H1 (cell line): ENCODE measurements at regions not wholly inside any gene's neighbourhood (a gene's known extent, or its start where the extent isn't known, plus 50 kb on each side); places are given as distances from the start of the nearest gene placed in this dataset.

Source experiments
- CTCF ChIA-PET: fragments of 300-600 bp; sonication (Branson Sonifier 250); formaldehyde crosslinking; loops from one replicate; lab custom pipeline; 2021; ENCODE audit not compliant: partially characterized antibody; lab: Charles Lee
- POLR2A ChIA-PET: fragments of 300-600 bp; sonication (Branson Sonifier 250); formaldehyde crosslinking; loops from one replicate; lab custom pipeline; 2021; ENCODE audit warnings: inconsistent platforms; ENCODE audit not compliant: partially characterized antibody; lab: Charles Lee
- DNase-seq, 2 experiments: peaks; one replicate each; pipeline versions ENCODE4 v3.0.0 to v3.0.0-alpha.2; 2010 to 2022; ENCODE audit warnings: low spot score in 2 of 2, low read depth in 1 of 2, mixed read lengths in 1 of 2
- FAIRE-seq: peaks from 2 replicates; lab custom pipeline; 2011; peaks lifted over from hg19 to GRCh38; lab: Jason Lieb, UNC
- H2AFZ ChIP-seq: 2 replicates; pipeline ENCODE4 v1.8.1; 2012; ENCODE audit warnings: low read length, inconsistent platforms
- H2AK5ac ChIP-seq: 2 replicates; pipeline ENCODE4 v1.6.1; 2013; ENCODE audit warnings: low read depth, low read length
- H2BK120ac ChIP-seq: replicated peaks from 2 replicates; pipeline ENCODE3; 2013; ENCODE audit warnings: low read depth, low read length, inconsistent platforms
- H2BK12ac ChIP-seq: 2 replicates; pipeline ENCODE4 v1.6.1; 2013; ENCODE audit warnings: low read depth, low read length
- H2BK15ac ChIP-seq: 2 replicates; pipeline ENCODE4 v1.6.1; 2013; ENCODE audit warnings: low read length
- H2BK20ac ChIP-seq: 2 replicates; pipeline ENCODE4 v1.6.1; 2013; ENCODE audit warnings: low read length
- H2BK5ac ChIP-seq: 2 replicates; pipeline ENCODE4 v1.6.1; 2013; ENCODE audit warnings: low read depth, low read length
- H3K14ac ChIP-seq: 2 replicates; pipeline ENCODE4 v1.6.1; 2013; ENCODE audit warnings: inconsistent platforms; ENCODE audit not compliant: insufficient read length
- H3K18ac ChIP-seq: 2 replicates; pipeline ENCODE4 v1.6.1; 2013; ENCODE audit warnings: low read length; ENCODE audit errors: extremely low read depth
- H3K23ac ChIP-seq: 2 replicates; pipeline ENCODE4 v1.6.1; 2013; ENCODE audit warnings: inconsistent platforms; ENCODE audit not compliant: insufficient read length
- H3K23me2 ChIP-seq: 2 replicates; pipeline ENCODE4 v1.6.1; 2013; ENCODE audit warnings: low read depth, low read length
- H3K27ac ChIP-seq: 2 replicates; pipeline ENCODE4 v1.6.1; 2011; ENCODE audit warnings: low read depth, low read length, inconsistent platforms
- H3K27me3 ChIP-seq, 4 experiments: replicated peaks in 1 of 4; 1 replicate in 1 of 4; 2 replicates in 3 of 4; pipeline versions ENCODE4 v1.6.1 to v1.8.1; 2011 to 2013; ENCODE audit warnings: low read length in 3 of 4, mild to moderate bottlenecking in 3 of 4, inconsistent platforms in 2 of 4, mixed read lengths in 2 of 4, moderate library complexity in 1 of 4; ENCODE audit not compliant: control insufficient read depth in 3 of 4, insufficient read depth in 3 of 4; ENCODE audit errors: extremely low read depth in 1 of 4
- H3K36me3 ChIP-seq, 4 experiments: 2 replicates each; pipeline versions ENCODE4 v1.6.1 to v1.8.1; 2011 to 2013; ENCODE audit warnings: mild to moderate bottlenecking in 4 of 4, low read length in 3 of 4, moderate library complexity in 2 of 4, control low read depth in 1 of 4, inconsistent platforms in 1 of 4; ENCODE audit not compliant: insufficient read depth in 4 of 4, control insufficient read depth in 2 of 4
- H3K4ac ChIP-seq: replicated peaks from 2 replicates; pipeline ENCODE3; 2013; ENCODE audit warnings: low read length, low read depth, mixed read lengths, inconsistent platforms; ENCODE audit not compliant: insufficient read length
- H3K4me1 ChIP-seq, 4 experiments: replicated peaks in 1 of 4; 1 replicate in 1 of 4; 2 replicates in 3 of 4; pipeline versions ENCODE4 v1.6.1 to v1.8.1; 2011 to 2013; ENCODE audit warnings: low read length in 3 of 4, inconsistent platforms in 2 of 4, mixed read lengths in 1 of 4; ENCODE audit not compliant: insufficient read depth in 4 of 4, control insufficient read depth in 3 of 4
- H3K4me2 ChIP-seq, 2 experiments: 2 replicates each; pipeline versions ENCODE4 v1.6.1 to v1.8.1; 2011 to 2013; ENCODE audit warnings: low read depth in 2 of 2, low read length in 2 of 2, control low read depth in 1 of 2, inconsistent platforms in 1 of 2, mild to moderate bottlenecking in 1 of 2; ENCODE audit not compliant: insufficient read depth in 1 of 2
- H3K4me3 ChIP-seq, 4 experiments: fragments of 200-600, 300-600 bp in 1 of 4; sonication (generic), shearing (Covaris generic), sonication (Bioruptor Twin) in 1 of 4; 2 replicates each; pipeline versions ENCODE4 v1.5.1 to v1.8.1; 2011 to 2016; ENCODE audit warnings: low read length in 4 of 4, low read depth in 3 of 4, control low read depth in 2 of 4, inconsistent platforms in 2 of 4, mild to moderate bottlenecking in 2 of 4, mixed read lengths in 1 of 4, moderate library complexity in 1 of 4; ENCODE audit not compliant: insufficient read depth in 2 of 4; ENCODE audit errors: extremely low read depth in 1 of 4
- H3K56ac ChIP-seq: replicated peaks from 2 replicates; pipeline ENCODE3; 2013; ENCODE audit warnings: low read depth, mild to moderate bottlenecking, mixed read lengths, low read length, inconsistent platforms; ENCODE audit not compliant: insufficient read length
- H3K79me1 ChIP-seq: 2 replicates; pipeline ENCODE4 v1.6.1; 2013; ENCODE audit warnings: low read depth, low read length, control low read depth
- H3K79me2 ChIP-seq, 2 experiments: 2 replicates each; pipeline versions ENCODE4 v1.6.1 to v1.8.1; 2012 to 2013; ENCODE audit warnings: low read length in 2 of 2, mild to moderate bottlenecking in 2 of 2, inconsistent platforms in 1 of 2; ENCODE audit not compliant: insufficient read depth in 2 of 2, control insufficient read depth in 1 of 2
- H3K9ac ChIP-seq, 4 experiments: replicated peaks in 1 of 4; 1 replicate in 1 of 4; 2 replicates in 3 of 4; pipeline versions ENCODE4 v1.6.1 to v1.8.1; 2011 to 2013; ENCODE audit warnings: low read depth in 3 of 4, low read length in 3 of 4, control low read depth in 2 of 4, mild to moderate bottlenecking in 2 of 4, moderate library complexity in 2 of 4, inconsistent platforms in 1 of 4; ENCODE audit errors: extremely low read depth in 1 of 4
- H3K9me3 ChIP-seq, 2 experiments: 2 replicates each; pipeline versions ENCODE4 v1.6.1 to v1.8.1; 2012 to 2013; ENCODE audit warnings: mild to moderate bottlenecking in 2 of 2, moderate library complexity in 2 of 2, control low read depth in 1 of 2, inconsistent platforms in 1 of 2, low read depth in 1 of 2, low read length in 1 of 2, mixed read lengths in 1 of 2; ENCODE audit not compliant: insufficient read depth in 2 of 2
- H4K20me1 ChIP-seq, 2 experiments: replicated peaks in 1 of 2; 2 replicates each; pipeline versions ENCODE3 to v1.8.1; 2011 to 2013; ENCODE audit warnings: inconsistent platforms in 2 of 2, low read length in 2 of 2, mild to moderate bottlenecking in 1 of 2; ENCODE audit not compliant: insufficient read depth in 2 of 2, control insufficient read depth in 1 of 2
- H4K5ac ChIP-seq: 2 replicates; pipeline ENCODE4 v1.6.1; 2013; ENCODE audit warnings: low read length, low read depth, mixed read lengths, inconsistent platforms; ENCODE audit not compliant: insufficient read length
- H4K8ac ChIP-seq: 2 replicates; pipeline ENCODE4 v1.8.0; 2013; ENCODE audit warnings: mild to moderate bottlenecking, moderate library complexity, low read length, inconsistent platforms; ENCODE audit not compliant: insufficient read depth; ENCODE audit errors: extremely low read depth
- H4K91ac ChIP-seq: replicated peaks from 2 replicates; pipeline ENCODE3; 2013; ENCODE audit warnings: low read length, mixed read lengths, inconsistent platforms; ENCODE audit not compliant: insufficient read length
- CBX5 ChIP-seq: fragments of 300-800, 300-1000 bp; sonication (generic); IDR thresholded peaks from 2 replicates; pipeline ENCODE4 v1.7.1; 2016; ENCODE audit warnings: antibody characterized with exemption, low read length, low read depth
- KDM4A ChIP-seq: IDR thresholded peaks from one replicate; pipeline ENCODE4 v1.7.1; 2012; ENCODE audit warnings: low read depth, mild to moderate bottlenecking, moderate library complexity, low read length, inconsistent platforms; ENCODE audit not compliant: severe bottlenecking
- POLR2AphosphoS5 ChIP-seq: IDR thresholded peaks from 2 replicates; pipeline ENCODE4 v1.6.1; 2011; ENCODE audit warnings: low read depth, low read length
- RFX5 ChIP-seq: IDR thresholded peaks from 2 replicates; pipeline ENCODE4 v1.6.1; 2011; ENCODE audit warnings: low read depth, low read length, improper control_type of control experiment, borderline replicate concordance
- SIN3A ChIP-seq, 2 experiments: IDR thresholded peaks in 1 of 2; conservative IDR thresholded peaks in 1 of 2; 2 replicates each; pipeline ENCODE4 v1.6.1; 2011 to 2012; ENCODE audit warnings: low read length in 2 of 2, improper control_type of control experiment in 1 of 2, low read depth in 1 of 2, mild to moderate bottlenecking in 1 of 2
- WGBS, 2 experiments: shearing (Covaris generic) in 1 of 2; methylation state at CpG; one replicate each; pipeline versions ENCODE4 v1.1.6 to v1.1.7; 2013 to 2015; ENCODE audit warnings: low lambda C conversion rate in 2 of 2, mixed read lengths in 2 of 2, inconsistent platforms in 1 of 2, low coverage in 1 of 2, missing lambda C conversion rate in 1 of 2; ENCODE audit not compliant: insufficient replicate concordance in 2 of 2, insufficient coverage in 1 of 2, insufficient read length in 1 of 2; ENCODE audit errors: extremely low coverage in 1 of 2, missing lambda C conversion rate in 1 of 2; 5-methylcytosine and 5-hydroxymethylcytosine counted together
- TF ChIP-seq, protein P1 (sequence below): IDR thresholded peaks from 2 replicates; pipeline ENCODE4 v1.6.1; 2012; ENCODE audit warnings: inconsistent platforms
- TF ChIP-seq, protein P2 (sequence below): IDR thresholded peaks from 2 replicates; pipeline ENCODE4 v1.6.1; 2011; ENCODE audit warnings: low read depth, mild to moderate bottlenecking, low read length; ENCODE audit not compliant: insufficient read depth

DNA sequence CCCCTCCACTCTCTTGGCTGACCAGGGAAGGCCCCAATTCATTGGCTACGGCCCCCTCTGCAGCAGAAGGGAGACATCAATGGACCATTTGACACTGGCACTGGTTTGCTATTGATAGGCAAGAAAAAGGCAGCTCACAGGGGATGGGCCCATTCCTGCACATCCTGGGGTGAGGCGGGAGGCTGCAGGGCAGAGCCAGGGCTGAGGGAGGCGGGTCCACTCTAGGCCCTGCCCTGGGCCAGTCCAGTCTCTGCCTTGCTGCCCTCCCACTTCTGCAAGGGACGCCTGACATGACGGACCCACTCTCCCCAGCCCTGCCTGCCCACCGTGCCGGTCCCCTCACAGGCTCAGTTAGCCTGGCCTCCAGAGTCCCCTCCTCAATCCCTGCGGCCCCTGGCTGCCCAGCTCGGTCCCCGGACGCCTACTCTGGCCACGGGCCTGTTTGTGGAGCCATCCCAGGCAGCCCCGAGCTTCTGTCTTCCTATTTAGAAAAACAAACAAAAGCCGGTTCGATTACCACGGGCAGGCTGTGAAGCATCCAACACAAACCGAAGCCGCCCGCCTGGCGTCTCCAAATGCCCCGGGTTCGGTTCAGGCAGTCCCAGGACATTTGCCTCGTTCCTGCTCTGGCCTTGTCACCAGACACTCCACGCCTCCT is 160.7 kb downstream of the IRX5 start:
- H3K4me1 ChIP-seq, result peaks cover 0 to 3% (median 0%) of the 10 kb centered on the region in 4 experiments; a peak in 1 of 7 replicates
- no peaks in the 10 kb centered on the region for H3K23me2 ChIP-seq
- H3K4ac ChIP-seq, result no peak overlapping the region
- H4K8ac ChIP-seq, result no peak overlapping the region
- H3K23ac ChIP-seq, result no peak overlapping the region
- H3K27ac ChIP-seq, result no peak overlapping the region
- H2BK12ac ChIP-seq, result no peak overlapping the region
- H2BK15ac ChIP-seq, result no peak overlapping the region
- ChIA-PET CTCF (interaction anchor here (0.6 kb wide), 1 partner anchor 56 kb away, joined by 3 read pairs; no protein-coding TSS in a partner anchor), POLR2A (no interaction called here)
- H4K5ac ChIP-seq, result no peak overlapping the region
- no peak overlapping the region for H3K56ac ChIP-seq
- H2BK20ac ChIP-seq, result no peak overlapping the region
- H3K4me2 ChIP-seq, result no peak overlapping the region
- H2BK120ac ChIP-seq, result no peak overlapping the region
- H3K9me3 ChIP-seq, result no peaks in the 10 kb centered on the region
- H4K91ac ChIP-seq, result no peak overlapping the region
- no peak for DNase-seq
- no peak overlapping the region for H3K9ac ChIP-seq
- H3K4me3 ChIP-seq, result no peak overlapping the region
- H3K18ac ChIP-seq, result no peak overlapping the region; the same call in 1 of the 2 replicates
- no peaks in the 10 kb centered on the region for H3K27me3 ChIP-seq
- H2AK5ac ChIP-seq, result no peak overlapping the region
- no peak overlapping the region for H2BK5ac ChIP-seq
- 90% methylated on average over 19 of the region's 24 CpGs; no CpG with 5 or more reads in 1 of the 2 experiments for WGBS, 2 experiments
- no peaks in the 10 kb centered on the region for H3K36me3 ChIP-seq
- no peaks in the 10 kb centered on the region for H4K20me1 ChIP-seq
- FAIRE-seq, result no peak
- no peaks in the 10 kb centered on the region for H3K79me2 ChIP-seq
- TF ChIP-seq CBX5, result no peak
- TF ChIP-seq RFX5, result no peak
- no peak for TF ChIP-seq KDM4A
- TF ChIP-seq POLR2AphosphoS5, result no peak
- TF ChIP-seq, protein P1, sequence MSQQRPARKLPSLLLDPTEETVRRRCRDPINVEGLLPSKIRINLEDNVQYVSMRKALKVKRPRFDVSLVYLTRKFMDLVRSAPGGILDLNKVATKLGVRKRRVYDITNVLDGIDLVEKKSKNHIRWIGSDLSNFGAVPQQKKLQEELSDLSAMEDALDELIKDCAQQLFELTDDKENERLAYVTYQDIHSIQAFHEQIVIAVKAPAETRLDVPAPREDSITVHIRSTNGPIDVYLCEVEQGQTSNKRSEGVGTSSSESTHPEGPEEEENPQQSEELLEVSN, result no peak
- TF ChIP-seq, protein P2, sequence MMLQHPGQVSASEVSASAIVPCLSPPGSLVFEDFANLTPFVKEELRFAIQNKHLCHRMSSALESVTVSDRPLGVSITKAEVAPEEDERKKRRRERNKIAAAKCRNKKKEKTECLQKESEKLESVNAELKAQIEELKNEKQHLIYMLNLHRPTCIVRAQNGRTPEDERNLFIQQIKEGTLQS, result no peak
- no peak for TF ChIP-seq SIN3A (conservative IDR thresholded peaks at IDR 0.05 in 1 of 2, IDR thresholded peaks at IDR 0.05 in 1 of 2; ENCODE audit: low read depth in 1 of 2, low read length in 2 of 2)
- H3K14ac ChIP-seq, result no peak overlapping the region
- H3K79me1 ChIP-seq, result no peaks in the 10 kb centered on the region
- no peak overlapping the region; the same call in 1 of the 2 replicates for H2AFZ ChIP-seq
